Cardiac muscle cell (in vitro differentiated cells and primary cell): ENCODE measurements at regions not wholly inside any gene's neighbourhood (a gene's known extent, or its start where the extent isn't known, plus 50 kb on each side); places are given as distances from the start of the nearest gene placed in this dataset.

ENCODE experiments used
- DNase-seq, 2 donors: peaks; one replicate each; pipeline versions ENCODE4 v3.0.0 to v3.0.0-alpha.2; 2010 to 2017; ENCODE audit warnings: low read depth in 1 of 2, low spot score in 1 of 2
- H3K27ac ChIP-seq: fragments of 200-600 bp; sonication (generic); 2 replicates; pipeline ENCODE4 v1.5.1; 2016
- H3K27me3 ChIP-seq: fragments of 200-600 bp; sonication (generic); 2 replicates; pipeline ENCODE4 v1.6.0; 2016; ENCODE audit warnings: control low read depth
- H3K36me3 ChIP-seq: fragments of 200-600 bp; sonication (generic); 2 replicates; pipeline ENCODE4 v1.5.1; 2016; ENCODE audit warnings: control low read depth
- H3K4me1 ChIP-seq: fragments of 200-600 bp; sonication (generic); 2 replicates; pipeline ENCODE4 v1.8.1; 2017; ENCODE audit warnings: low read depth, mild to moderate bottlenecking, mixed run types
- H3K4me3 ChIP-seq: fragments of 200-600 bp; sonication (generic); 2 replicates; pipeline ENCODE4 v1.5.1; 2016; ENCODE audit warnings: mild to moderate bottlenecking
- H3K9me3 ChIP-seq: fragments of 200-600 bp; sonication (generic); 2 replicates; pipeline ENCODE4 v1.5.1; 2017; ENCODE audit warnings: low read depth, mild to moderate bottlenecking, control low read depth
- TF ChIP-seq, protein P1 (sequence below): IDR thresholded peaks from 2 replicates; pipeline ENCODE4 v1.5.1; 2012; ENCODE audit warnings: low read depth, mild to moderate bottlenecking, low read length

DNA sequence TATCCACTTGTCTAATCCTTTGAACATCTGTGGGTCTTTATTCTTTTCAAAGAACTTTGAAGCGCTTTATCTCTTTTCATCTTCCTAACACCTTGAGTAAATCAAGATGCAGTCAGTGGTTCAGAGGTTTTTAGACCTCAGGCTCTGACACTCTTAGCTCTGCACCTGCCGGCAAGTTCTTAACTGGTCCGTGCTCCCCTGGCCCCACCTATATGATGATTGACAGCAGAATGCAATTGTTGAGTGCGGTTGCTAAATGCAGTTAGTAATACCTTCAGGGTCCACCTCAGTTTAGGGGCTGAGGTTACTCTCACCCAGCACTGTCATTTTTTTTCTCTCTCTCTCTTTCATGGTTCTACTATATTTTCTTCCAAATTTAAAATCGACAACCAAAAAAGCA is 854.2 kb upstream of the AUTS2 start:
- Histone ChIP-seq H3K4me3 (no peak overlapping the region), H3K36me3 (no peaks in the 10 kb centered on the region), H3K27me3 (peaks cover 7% of the 10 kb centered on the region), H3K9me3 (no peaks in the 10 kb centered on the region), H3K4me1 (no peaks in the 10 kb centered on the region), H3K27ac (no peak overlapping the region)
- DNase-seq = no peak
- TF ChIP-seq, protein P1, sequence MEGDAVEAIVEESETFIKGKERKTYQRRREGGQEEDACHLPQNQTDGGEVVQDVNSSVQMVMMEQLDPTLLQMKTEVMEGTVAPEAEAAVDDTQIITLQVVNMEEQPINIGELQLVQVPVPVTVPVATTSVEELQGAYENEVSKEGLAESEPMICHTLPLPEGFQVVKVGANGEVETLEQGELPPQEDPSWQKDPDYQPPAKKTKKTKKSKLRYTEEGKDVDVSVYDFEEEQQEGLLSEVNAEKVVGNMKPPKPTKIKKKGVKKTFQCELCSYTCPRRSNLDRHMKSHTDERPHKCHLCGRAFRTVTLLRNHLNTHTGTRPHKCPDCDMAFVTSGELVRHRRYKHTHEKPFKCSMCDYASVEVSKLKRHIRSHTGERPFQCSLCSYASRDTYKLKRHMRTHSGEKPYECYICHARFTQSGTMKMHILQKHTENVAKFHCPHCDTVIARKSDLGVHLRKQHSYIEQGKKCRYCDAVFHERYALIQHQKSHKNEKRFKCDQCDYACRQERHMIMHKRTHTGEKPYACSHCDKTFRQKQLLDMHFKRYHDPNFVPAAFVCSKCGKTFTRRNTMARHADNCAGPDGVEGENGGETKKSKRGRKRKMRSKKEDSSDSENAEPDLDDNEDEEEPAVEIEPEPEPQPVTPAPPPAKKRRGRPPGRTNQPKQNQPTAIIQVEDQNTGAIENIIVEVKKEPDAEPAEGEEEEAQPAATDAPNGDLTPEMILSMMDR = no peak

- H3K27me3 ChIP-seq = no peaks in the 10 kb centered on the region
- no peak for DNase-seq
- no peaks in the 10 kb centered on the region for H3K4me1 ChIP-seq
- no peaks in the 10 kb centered on the region for H3K9me3 ChIP-seq
- TF ChIP-seq, protein P1 = no peak
- no peak overlapping the region for H3K4me3 ChIP-seq
- no peaks in the 10 kb centered on the region for H3K36me3 ChIP-seq
- H3K27ac ChIP-seq = no peak overlapping the region
Measured at GRCh38 chr7:68748934-68749900, 849.1 kb upstream of the AUTS2 start.

DNA sequence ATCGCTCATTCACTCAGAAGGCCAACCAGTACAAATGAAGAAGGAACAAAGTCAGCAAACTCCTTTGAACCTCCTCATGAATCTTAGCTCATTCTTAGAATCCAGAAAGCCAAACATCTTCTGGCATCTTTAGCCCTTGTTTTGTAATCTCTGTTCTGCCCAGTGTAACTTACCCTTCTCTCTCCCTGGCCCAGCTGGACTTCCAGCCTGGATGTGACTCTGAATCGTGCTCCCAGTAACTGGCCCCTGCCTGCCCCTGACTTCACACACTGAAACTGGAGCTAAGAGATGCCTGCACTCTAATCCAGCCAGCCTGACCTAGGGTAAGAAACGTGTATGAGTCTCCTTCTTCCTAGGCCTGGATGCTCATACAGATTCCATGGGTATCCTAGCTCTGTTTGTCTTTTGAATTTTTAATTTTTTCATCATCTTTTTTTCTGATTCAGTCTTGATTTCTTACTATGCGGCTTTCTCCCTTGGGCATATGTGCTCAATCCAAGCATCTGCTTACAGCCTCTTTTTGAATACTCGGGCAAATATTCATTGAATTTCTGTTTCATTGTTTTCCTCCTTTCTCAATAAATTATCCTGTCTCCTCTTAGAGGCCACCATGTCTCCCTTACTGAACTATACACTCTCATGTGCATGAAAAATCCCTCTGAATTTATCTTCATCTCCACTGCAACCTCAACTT is 845.6 kb upstream of the AUTS2 start:
- Histone ChIP-seq H3K36me3 (no peaks in the 10 kb centered on the region), H3K4me3 (no peak overlapping the region), H3K4me1 (no peaks in the 10 kb centered on the region), H3K27ac (no peak overlapping the region), H3K9me3 (no peaks in the 10 kb centered on the region), H3K27me3 (no peaks in the 10 kb centered on the region)
- DNase-seq = peak in 1 of 2 donors; percentile 7
- TF ChIP-seq, protein P1 = no peak

DNA sequence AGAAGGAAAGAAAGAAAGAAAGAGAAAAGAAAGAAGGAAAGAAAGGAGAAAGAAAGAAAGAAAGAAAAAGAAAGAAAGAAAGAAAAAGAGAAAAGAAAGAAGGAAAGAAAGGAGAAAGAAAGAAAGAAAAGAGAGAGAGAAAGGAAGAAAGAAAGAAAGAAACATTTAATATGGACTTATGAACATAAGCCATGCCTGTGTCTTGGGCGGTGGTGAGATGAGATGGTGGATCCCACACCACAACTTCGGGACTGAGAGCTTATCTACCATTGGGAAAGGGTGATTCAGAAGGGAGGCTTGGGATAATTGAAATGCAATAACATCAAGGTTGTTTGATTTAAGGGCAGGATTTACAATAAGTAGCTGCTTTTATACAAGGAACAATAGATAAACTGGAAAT is 843.9 kb upstream of the AUTS2 start:
- H3K27me3 ChIP-seq = no peaks in the 10 kb centered on the region
- no peaks in the 10 kb centered on the region for H3K36me3 ChIP-seq
- TF ChIP-seq, protein P1 = no peak
- no peaks in the 10 kb centered on the region for H3K4me1 ChIP-seq
- DNase-seq = peak in 1 of 2 donors; percentile 6
- no peak overlapping the region for H3K27ac ChIP-seq
- no peak overlapping the region for H3K4me3 ChIP-seq
- H3K9me3 ChIP-seq = no peaks in the 10 kb centered on the region

DNA sequence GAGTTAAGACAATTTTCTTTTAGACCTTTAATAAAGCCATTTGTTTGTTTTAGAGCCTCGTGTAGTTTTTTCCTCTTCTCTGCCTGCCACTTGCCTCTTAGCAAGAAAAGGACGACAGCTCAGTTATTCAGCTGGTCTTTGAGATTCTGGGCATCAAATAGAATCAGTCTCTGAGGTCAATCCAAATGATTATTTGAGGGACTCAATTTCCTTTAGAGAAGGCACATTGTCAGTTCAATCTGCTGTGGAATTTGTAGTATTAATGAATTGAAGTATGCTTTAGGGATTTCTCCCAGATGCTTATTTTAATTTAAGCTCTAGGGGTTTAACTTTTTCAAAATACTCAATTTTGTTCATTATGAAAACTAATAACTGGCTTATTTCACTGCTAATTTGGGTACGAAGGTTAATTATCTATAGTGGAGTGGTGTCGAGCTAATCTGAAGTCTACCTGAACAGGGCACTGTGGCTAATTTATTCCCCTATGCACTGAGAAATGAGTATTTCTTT is 841.2 kb upstream of the AUTS2 start:
- no peaks in the 10 kb centered on the region for H3K36me3 ChIP-seq
- no peaks in the 10 kb centered on the region for H3K4me1 ChIP-seq
- no peak overlapping the region for H3K4me3 ChIP-seq
- no peak overlapping the region for H3K27ac ChIP-seq
- H3K27me3 ChIP-seq = no peaks in the 10 kb centered on the region
- no peaks in the 10 kb centered on the region for H3K9me3 ChIP-seq
- no peak for DNase-seq
- TF ChIP-seq, protein P1 = no peak
